ENCODE measurements at regions not wholly inside any gene's neighbourhood (a gene's known extent, or its start where the extent isn't known, plus 50 kb on each side); places are given as distances from the start of the nearest gene placed in this dataset.

DNA sequence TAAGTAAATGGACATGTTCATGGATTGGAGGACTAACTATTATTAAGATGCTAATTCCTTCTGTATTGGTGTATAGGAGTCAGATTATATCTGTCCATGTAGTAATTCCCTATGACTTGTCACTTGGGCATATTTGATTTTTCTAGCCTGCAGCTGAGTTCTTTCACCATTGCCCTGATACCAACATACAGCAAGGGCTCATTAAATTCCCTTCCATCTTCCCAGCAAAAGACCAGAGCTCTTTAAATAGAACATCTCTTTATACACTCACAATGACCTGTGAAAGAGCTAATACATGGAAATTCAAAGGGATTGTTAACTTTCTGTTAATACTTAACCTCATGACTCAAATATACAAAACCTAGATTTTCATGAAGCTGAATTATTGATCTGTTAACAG is 492.3 kb upstream of the VRK2 start:
- Histone ChIP-seq H3K27me3 (ENCODE audit: insufficient read depth, low read length) (no peaks in the 10 kb centered on the region), H4K91ac (ENCODE audit: insufficient read length, low read depth, low read length) (no peak overlapping the region), H2AFZ (ENCODE audit: low read length) (no peak overlapping the region), H3K4ac (ENCODE audit: low read depth, low read length) (no peak overlapping the region), H3K9ac (ENCODE audit: extremely low read depth, insufficient read length, low read length) (no peak overlapping the region), H2BK5ac (ENCODE audit: insufficient read length, low read length) (no peak overlapping the region), H3K4me1 (ENCODE audit: insufficient read depth, low read length) (no peaks in the 10 kb centered on the region), H2AK5ac (ENCODE audit: insufficient read length, low read length) (no peak overlapping the region), H3T11ph (ENCODE audit: low read length) (no peak overlapping the region), H3K23me2 (ENCODE audit: insufficient read length, low read depth, low read length, poor library complexity, severe bottlenecking) (no peaks in the 10 kb centered on the region), H3K9me3 (ENCODE audit: control insufficient read depth, low read depth, low read length) (no peaks in the 10 kb centered on the region), H3K79me2 (ENCODE audit: insufficient read depth, low read length) (no peaks in the 10 kb centered on the region), H3K14ac (ENCODE audit: insufficient read depth, low read length) (no peak overlapping the region), H4K5ac (ENCODE audit: insufficient read length, low read depth, low read length) (no peak overlapping the region), H2BK20ac (ENCODE audit: low read depth, low read length, poor library complexity, severe bottlenecking) (no peak overlapping the region), H3K23ac (ENCODE audit: insufficient read length, low read depth, low read length) (no peak overlapping the region), H4K8ac (replicated peaks; ENCODE audit: insufficient read length, low read depth, low read length) (no peak overlapping the region), H3K79me1 (ENCODE audit: insufficient read depth, low read depth, low read length, poor library complexity, severe bottlenecking) (no peaks in the 10 kb centered on the region), H3K27ac (ENCODE audit: insufficient read length, low read depth, low read length) (no peak overlapping the region), H2BK120ac (ENCODE audit: low read depth, low read length, poor library complexity, severe bottlenecking) (no peak overlapping the region), H3K4me2 (ENCODE audit: insufficient read depth, insufficient read length, low read length) (no peak overlapping the region), H2BK12ac (ENCODE audit: insufficient read length, low read depth, low read length) (no peak overlapping the region), H3K56ac (ENCODE audit: insufficient read length, low read depth, low read length) (no peak overlapping the region), H4K20me1 (ENCODE audit: control insufficient read depth, insufficient read depth, insufficient read length) (no peaks in the 10 kb centered on the region), H2BK15ac (ENCODE audit: low read depth, low read length) (no peak overlapping the region), H3K18ac (ENCODE audit: insufficient read length, low read depth, low read length) (no peak overlapping the region)
- H3K9me3 Mint-ChIP-seq, result peaks cover 6 to 8% of the 10 kb centered on the region in 2 experiments
- no peaks in the 10 kb centered on the region for H3K4me1 Mint-ChIP-seq
- H3K27me3 Mint-ChIP-seq (ENCODE audit: low read depth), result no peaks in the 10 kb centered on the region
- H3K27ac Mint-ChIP-seq, result no peak overlapping the region
- TF ChIP-seq, protein P1, sequence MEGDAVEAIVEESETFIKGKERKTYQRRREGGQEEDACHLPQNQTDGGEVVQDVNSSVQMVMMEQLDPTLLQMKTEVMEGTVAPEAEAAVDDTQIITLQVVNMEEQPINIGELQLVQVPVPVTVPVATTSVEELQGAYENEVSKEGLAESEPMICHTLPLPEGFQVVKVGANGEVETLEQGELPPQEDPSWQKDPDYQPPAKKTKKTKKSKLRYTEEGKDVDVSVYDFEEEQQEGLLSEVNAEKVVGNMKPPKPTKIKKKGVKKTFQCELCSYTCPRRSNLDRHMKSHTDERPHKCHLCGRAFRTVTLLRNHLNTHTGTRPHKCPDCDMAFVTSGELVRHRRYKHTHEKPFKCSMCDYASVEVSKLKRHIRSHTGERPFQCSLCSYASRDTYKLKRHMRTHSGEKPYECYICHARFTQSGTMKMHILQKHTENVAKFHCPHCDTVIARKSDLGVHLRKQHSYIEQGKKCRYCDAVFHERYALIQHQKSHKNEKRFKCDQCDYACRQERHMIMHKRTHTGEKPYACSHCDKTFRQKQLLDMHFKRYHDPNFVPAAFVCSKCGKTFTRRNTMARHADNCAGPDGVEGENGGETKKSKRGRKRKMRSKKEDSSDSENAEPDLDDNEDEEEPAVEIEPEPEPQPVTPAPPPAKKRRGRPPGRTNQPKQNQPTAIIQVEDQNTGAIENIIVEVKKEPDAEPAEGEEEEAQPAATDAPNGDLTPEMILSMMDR (conservative IDR thresholded peaks at IDR 0.05), result no peak
- no peak for DNase-seq
- H3K36me3 Mint-ChIP-seq (ENCODE audit: insufficient read depth in 1 of 3, low read depth in 3 of 3), result peaks cover 2 to 7% (median 5%) of the 10 kb centered on the region in 3 experiments; a peak in 5 of 7 replicates
- H3K4me3 Mint-ChIP-seq, result no peak overlapping the region

Data from H9 (cell line).